HEK293 (cell line): ENCODE measurements at regions not wholly inside any gene's neighbourhood (a gene's known extent, or its start where the extent isn't known, plus 50 kb on each side); places are given as distances from the start of the nearest gene placed in this dataset.

ENCODE experiments used
- CTCF ChIA-PET: fragments of 350-600 bp; formaldehyde crosslinking; extraction: SDS; loops from one replicate; lab custom pipeline; 2021; ENCODE audit warnings: antibody characterized with exemption; lab: Yijun Ruan, JAX
- POLR2A ChIA-PET: fragments of 300-600 bp; formaldehyde crosslinking; extraction: SDS; loops from one replicate; lab custom pipeline; 2020; ENCODE audit warnings: antibody characterized with exemption, inconsistent platforms; lab: Yijun Ruan, JAX
- H3K27ac ChIP-seq: fragments of 200-500 bp; sonication (Bioruptor generic); 2 replicates; pipeline ENCODE4 v1.5.1; 2014; ENCODE audit warnings: low read depth, low read length, control low read depth, inconsistent platforms; ENCODE audit errors: extremely low read depth
- H3K36me3 ChIP-seq, 2 experiments: fragments of 200-500 bp in 1 of 2; sonication (Bioruptor generic) in 1 of 2; 1 replicate in 1 of 2; 2 replicates in 1 of 2; pipeline ENCODE4 v1.5.1; 2014 to 2017; ENCODE audit warnings: inconsistent platforms in 2 of 2, low read length in 2 of 2; ENCODE audit not compliant: control insufficient read depth in 2 of 2, insufficient read depth in 1 of 2
- H3K4me1 ChIP-seq: fragments of 200-500 bp; sonication (Bioruptor generic); 2 replicates; pipeline ENCODE4 v1.5.1; 2014; ENCODE audit warnings: mild to moderate bottlenecking, low read length, inconsistent platforms; ENCODE audit not compliant: control insufficient read depth, insufficient read depth
- H3K4me3 ChIP-seq: 2 replicates; pipeline ENCODE4 v1.5.1; 2011; ENCODE audit warnings: low read depth, mild to moderate bottlenecking, control low read depth, low read length, moderate library complexity
- H3K9me3 ChIP-seq: fragments of 200-500 bp; sonication (Bioruptor generic); 2 replicates; pipeline ENCODE4 v1.5.1; 2014; ENCODE audit warnings: low read depth, low read length, inconsistent platforms; ENCODE audit not compliant: control insufficient read depth, insufficient read depth
- PRDM2 ChIP-seq: fragments of 450-650 bp; formaldehyde crosslinking; IDR thresholded peaks from 2 replicates; pipeline ENCODE4 v1.5.1; 2016; ENCODE audit warnings: missing biosample characterization, missing genetic modification characterization, borderline replicate concordance
- ZBTB21 ChIP-seq: fragments of 450-650 bp; formaldehyde crosslinking; IDR thresholded peaks from 2 replicates; pipeline ENCODE4 v1.5.1; 2017; ENCODE audit warnings: missing biosample characterization, missing genetic modification characterization
- ZBTB48 ChIP-seq: fragments of 450-650 bp; formaldehyde crosslinking; IDR thresholded peaks from 2 replicates; pipeline ENCODE4 v1.5.1; 2016; ENCODE audit warnings: missing biosample characterization, missing genetic modification characterization
- ZNF132 ChIP-seq: fragments of 450-650 bp; formaldehyde crosslinking; IDR thresholded peaks from 2 replicates; pipeline ENCODE4 v1.5.1; 2017; ENCODE audit warnings: missing biosample characterization, missing genetic modification characterization, borderline replicate concordance
- ZNF169 ChIP-seq: fragments of 450-650 bp; formaldehyde crosslinking; IDR thresholded peaks from 2 replicates; pipeline ENCODE4 v1.5.1; 2016; ENCODE audit warnings: missing biosample characterization, missing genetic modification characterization
- ZNF221 ChIP-seq: fragments of 450-650 bp; formaldehyde crosslinking; IDR thresholded peaks from 2 replicates; pipeline ENCODE4 v1.5.1; 2017; ENCODE audit warnings: missing biosample characterization, missing genetic modification characterization, borderline replicate concordance
- ZNF266 ChIP-seq: fragments of 450-650 bp; formaldehyde crosslinking; IDR thresholded peaks from 2 replicates; pipeline ENCODE4 v1.5.1; 2016; ENCODE audit warnings: missing biosample characterization, missing genetic modification characterization, low read depth
- ZNF362 ChIP-seq: fragments of 450-650 bp; formaldehyde crosslinking; IDR thresholded peaks from 2 replicates; pipeline ENCODE4 v1.5.1; 2016; ENCODE audit warnings: missing biosample characterization, missing genetic modification characterization
- ZNF394 ChIP-seq: fragments of 450-650 bp; formaldehyde crosslinking; IDR thresholded peaks from 2 replicates; pipeline ENCODE4 v1.5.1; 2016; ENCODE audit warnings: missing biosample characterization, missing genetic modification characterization, mild to moderate bottlenecking, moderate library complexity, borderline replicate concordance
- ZNF514 ChIP-seq: fragments of 450-650 bp; formaldehyde crosslinking; IDR thresholded peaks from 2 replicates; pipeline ENCODE4 v1.5.1; 2016; ENCODE audit warnings: missing biosample characterization, missing genetic modification characterization
- TF ChIP-seq, protein P1 (sequence below): fragments of 450-650 bp; formaldehyde crosslinking; IDR thresholded peaks from 2 replicates; pipeline ENCODE4 v1.5.1; 2016; ENCODE audit warnings: missing biosample characterization, missing genetic modification characterization
- TF ChIP-seq, protein P2 (sequence below): fragments of 450-650 bp; formaldehyde crosslinking; IDR thresholded peaks from 2 replicates; pipeline ENCODE4 v1.5.1; 2016; ENCODE audit warnings: missing biosample characterization, missing genetic modification characterization

DNA sequence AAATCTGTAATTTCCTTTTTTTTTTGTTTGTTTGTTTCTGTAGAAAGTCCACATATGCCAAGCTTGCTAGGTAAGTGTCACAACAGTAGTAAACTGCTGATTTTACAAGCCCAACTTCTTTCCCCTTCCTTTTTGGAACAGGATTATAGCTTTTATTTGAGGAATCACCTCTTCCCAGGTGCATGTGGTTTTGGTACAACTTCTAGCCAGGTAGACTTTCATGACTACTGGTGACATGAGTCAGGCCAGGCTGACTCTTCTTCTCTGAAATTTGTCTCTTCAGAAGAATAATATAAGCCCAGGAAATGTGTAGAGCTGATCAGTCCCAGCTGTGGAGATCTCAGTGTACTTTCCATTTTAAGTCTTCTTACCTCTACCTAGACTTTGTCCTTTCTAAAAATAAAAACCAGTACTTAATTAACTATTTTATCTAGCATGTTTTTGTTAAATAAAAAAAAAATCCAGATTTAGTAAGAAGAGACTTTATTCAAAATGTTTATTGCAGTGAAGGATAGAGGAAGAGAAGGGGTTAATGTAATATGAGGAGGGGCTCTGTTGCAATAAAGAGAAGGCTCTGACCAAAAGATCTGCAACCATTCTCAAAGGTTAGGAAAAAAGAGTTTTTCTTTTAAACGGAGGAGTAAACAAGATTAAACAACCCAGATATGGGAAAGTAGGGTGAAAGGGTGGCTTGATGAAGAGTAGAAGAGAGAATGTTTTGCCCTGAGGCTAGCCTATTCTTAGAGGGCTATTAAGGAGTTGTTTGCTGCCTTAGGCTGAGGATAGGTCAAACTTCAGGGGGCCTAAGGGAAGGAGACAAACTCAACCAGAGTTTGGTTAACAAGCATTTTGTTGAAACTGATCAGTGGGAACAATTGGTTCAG, 664.2 kb downstream of the SORCS1 start (continued):
- no peak for TF ChIP-seq ZNF394 (tag by site-specific recombination)
- no peak for TF ChIP-seq ZNF221 (tag by site-specific recombination)
- no peak for TF ChIP-seq ZNF266 (tag by site-specific recombination)
- TF ChIP-seq ZBTB21 (tag by site-specific recombination) = no peak
- TF ChIP-seq, protein P1, sequence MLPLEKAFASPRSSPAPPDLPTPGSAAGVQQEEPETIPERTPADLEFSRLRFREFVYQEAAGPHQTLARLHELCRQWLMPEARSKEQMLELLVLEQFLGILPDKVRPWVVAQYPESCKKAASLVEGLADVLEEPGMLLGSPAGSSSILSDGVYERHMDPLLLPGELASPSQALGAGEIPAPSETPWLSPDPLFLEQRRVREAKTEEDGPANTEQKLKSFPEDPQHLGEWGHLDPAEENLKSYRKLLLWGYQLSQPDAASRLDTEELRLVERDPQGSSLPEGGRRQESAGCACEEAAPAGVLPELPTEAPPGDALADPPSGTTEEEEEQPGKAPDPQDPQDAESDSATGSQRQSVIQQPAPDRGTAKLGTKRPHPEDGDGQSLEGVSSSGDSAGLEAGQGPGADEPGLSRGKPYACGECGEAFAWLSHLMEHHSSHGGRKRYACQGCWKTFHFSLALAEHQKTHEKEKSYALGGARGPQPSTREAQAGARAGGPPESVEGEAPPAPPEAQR = no peak
- no peak for TF ChIP-seq ZBTB48 (tag by site-specific recombination)
- no peak for TF ChIP-seq ZNF169 (tag by site-specific recombination)
- no peak for TF ChIP-seq ZNF362 (tag by site-specific recombination)
- no peak for TF ChIP-seq ZNF514 (tag by site-specific recombination)
- no peak for TF ChIP-seq PRDM2 (tag by site-specific recombination)

GRCh38 chr10:106499448-106499847, 665.1 kb downstream of the SORCS1 start:
- TF ChIP-seq, protein P2, sequence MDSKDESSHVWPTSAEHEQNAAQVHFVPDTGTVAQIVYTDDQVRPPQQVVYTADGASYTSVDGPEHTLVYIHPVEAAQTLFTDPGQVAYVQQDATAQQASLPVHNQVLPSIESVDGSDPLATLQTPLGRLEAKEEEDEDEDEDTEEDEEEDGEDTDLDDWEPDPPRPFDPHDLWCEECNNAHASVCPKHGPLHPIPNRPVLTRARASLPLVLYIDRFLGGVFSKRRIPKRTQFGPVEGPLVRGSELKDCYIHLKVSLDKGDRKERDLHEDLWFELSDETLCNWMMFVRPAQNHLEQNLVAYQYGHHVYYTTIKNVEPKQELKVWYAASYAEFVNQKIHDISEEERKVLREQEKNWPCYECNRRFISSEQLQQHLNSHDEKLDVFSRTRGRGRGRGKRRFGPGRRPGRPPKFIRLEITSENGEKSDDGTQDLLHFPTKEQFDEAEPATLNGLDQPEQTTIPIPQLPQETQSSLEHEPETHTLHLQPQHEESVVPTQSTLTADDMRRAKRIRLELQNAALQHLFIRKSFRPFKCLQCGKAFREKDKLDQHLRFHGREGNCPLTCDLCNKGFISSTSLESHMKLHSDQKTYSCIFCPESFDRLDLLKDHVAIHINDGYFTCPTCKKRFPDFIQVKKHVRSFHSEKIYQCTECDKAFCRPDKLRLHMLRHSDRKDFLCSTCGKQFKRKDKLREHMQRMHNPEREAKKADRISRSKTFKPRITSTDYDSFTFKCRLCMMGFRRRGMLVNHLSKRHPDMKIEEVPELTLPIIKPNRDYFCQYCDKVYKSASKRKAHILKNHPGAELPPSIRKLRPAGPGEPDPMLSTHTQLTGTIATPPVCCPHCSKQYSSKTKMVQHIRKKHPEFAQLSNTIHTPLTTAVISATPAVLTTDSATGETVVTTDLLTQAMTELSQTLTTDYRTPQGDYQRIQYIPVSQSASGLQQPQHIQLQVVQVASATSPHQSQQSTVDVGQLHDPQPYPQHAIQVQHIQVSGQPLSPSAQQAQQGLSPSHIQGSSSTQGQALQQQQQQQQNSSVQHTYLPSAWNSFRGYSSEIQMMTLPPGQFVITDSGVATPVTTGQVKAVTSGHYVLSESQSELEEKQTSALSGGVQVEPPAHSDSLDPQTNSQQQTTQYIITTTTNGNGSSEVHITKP = no peak
- no peak for TF ChIP-seq ZNF132 (tag by site-specific recombination)
- no peaks in the 10 kb centered on the region for H3K36me3 ChIP-seq
- H3K27ac ChIP-seq = no peak overlapping the region
- ChIA-PET POLR2A (interaction anchor here (0.5 kb wide), 1 partner anchor 58 kb away, joined by 3 read pairs; no protein-coding TSS in a partner anchor), CTCF (no interaction called here)
- H3K4me3 ChIP-seq = no peak overlapping the region
- peaks cover 6% of the 10 kb centered on the region; the same call in 1 of the 2 replicates for H3K4me1 ChIP-seq
- no peaks in the 10 kb centered on the region for H3K9me3 ChIP-seq
